ENCODE measurements at regions not wholly inside any gene's neighbourhood (a gene's known extent, or its start where the extent isn't known, plus 50 kb on each side); places are given as distances from the start of the nearest gene placed in this dataset.

DNA sequence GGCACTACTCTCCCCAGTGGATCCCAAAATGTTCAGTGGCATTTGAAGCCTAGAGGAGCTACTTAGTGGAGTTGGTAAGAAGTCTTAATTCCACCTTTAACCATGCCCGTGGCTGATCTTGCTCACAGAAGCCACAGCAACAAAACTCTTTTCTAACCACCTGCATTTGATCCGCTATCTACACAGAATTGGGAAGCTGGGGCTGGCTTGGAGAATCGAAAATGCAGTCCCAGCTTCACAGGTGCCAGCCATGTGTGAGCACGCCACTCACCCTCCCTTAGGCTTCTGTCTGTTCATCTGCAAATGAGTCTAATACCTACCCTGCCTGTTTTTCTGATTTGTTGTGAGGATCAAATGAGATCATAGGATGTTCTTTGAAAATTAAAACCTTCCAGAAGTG, 182.6 kb downstream of the BCL11A start:
- TF ChIP-seq BACH2 (CRISPR knock-in tag; IDR thresholded peaks at IDR 0.05; ENCODE audit: borderline replicate concordance) (no peak), ESRRG (CRISPR knock-in tag; IDR thresholded peaks at IDR 0.05) (no peak), ZFP3 (CRISPR knock-in tag; IDR thresholded peaks at IDR 0.05) (no peak), GLIS3 (CRISPR knock-in tag; IDR thresholded peaks at IDR 0.05) (no peak), ARNTL (CRISPR knock-in tag; IDR thresholded peaks at IDR 0.05; ENCODE audit: borderline replicate concordance, low read depth) (no peak), ZFP30 (CRISPR knock-in tag; IDR thresholded peaks at IDR 0.05) (no peak), RARB (CRISPR knock-in tag; IDR thresholded peaks at IDR 0.05) (no peak), ZNF565 (CRISPR knock-in tag; conservative IDR thresholded peaks at IDR 0.05; ENCODE audit: low read depth) (no peak), OSR1 (CRISPR knock-in tag; IDR thresholded peaks at IDR 0.05) (no peak), ZC3H10 (CRISPR knock-in tag; IDR thresholded peaks at IDR 0.05) (no peak), TSHZ2 (CRISPR knock-in tag; IDR thresholded peaks at IDR 0.05) (no peak)
- TF ChIP-seq, protein P1, sequence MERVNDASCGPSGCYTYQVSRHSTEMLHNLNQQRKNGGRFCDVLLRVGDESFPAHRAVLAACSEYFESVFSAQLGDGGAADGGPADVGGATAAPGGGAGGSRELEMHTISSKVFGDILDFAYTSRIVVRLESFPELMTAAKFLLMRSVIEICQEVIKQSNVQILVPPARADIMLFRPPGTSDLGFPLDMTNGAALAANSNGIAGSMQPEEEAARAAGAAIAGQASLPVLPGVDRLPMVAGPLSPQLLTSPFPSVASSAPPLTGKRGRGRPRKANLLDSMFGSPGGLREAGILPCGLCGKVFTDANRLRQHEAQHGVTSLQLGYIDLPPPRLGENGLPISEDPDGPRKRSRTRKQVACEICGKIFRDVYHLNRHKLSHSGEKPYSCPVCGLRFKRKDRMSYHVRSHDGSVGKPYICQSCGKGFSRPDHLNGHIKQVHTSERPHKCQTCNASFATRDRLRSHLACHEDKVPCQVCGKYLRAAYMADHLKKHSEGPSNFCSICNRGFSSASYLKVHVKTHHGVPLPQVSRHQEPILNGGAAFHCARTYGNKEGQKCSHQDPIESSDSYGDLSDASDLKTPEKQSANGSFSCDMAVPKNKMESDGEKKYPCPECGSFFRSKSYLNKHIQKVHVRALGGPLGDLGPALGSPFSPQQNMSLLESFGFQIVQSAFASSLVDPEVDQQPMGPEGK (CRISPR knock-in tag; IDR thresholded peaks at IDR 0.05; ENCODE audit: borderline replicate concordance), result no peak
